ENCODE measurements at regions not wholly inside any gene's neighbourhood (a gene's known extent, or its start where the extent isn't known, plus 50 kb on each side); places are given as distances from the start of the nearest gene placed in this dataset.
A peak's percentile ranks its signal among the peaks of the same experiment; 100 is the strongest.
"Not testable (repeated sequence)": the region's sequence is repeated elsewhere in the genome, so short reads cannot be mapped to it uniquely, and the experiment has no call there.

DNA sequence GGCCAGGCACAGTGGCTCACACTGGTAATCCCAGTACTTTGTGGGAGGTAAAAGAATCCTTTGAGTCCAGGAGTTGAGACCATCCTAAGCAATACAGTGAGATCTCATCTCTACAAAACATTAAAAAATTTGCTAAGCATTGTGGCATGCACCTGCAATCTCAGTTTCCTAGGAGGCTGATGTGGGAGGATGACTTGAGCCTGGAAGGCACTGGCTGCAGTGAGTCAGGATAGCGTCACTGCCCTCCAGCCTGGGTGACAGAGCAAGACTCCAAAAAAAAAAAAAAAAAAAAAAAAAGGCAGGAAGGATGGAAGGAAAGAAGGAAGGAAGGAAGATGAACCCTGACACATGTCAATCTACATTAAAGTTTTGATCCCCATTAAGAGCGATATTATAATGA lies 1452.2 kb upstream of the ACO1 start:
- WGBS, 2 donors = 56 to 59% methylated on average over 2 of the region's 2 CpGs
- TF ChIP-seq POLR2A (IDR thresholded peaks at IDR 0.05) = no peak
- TF ChIP-seq, protein P1, sequence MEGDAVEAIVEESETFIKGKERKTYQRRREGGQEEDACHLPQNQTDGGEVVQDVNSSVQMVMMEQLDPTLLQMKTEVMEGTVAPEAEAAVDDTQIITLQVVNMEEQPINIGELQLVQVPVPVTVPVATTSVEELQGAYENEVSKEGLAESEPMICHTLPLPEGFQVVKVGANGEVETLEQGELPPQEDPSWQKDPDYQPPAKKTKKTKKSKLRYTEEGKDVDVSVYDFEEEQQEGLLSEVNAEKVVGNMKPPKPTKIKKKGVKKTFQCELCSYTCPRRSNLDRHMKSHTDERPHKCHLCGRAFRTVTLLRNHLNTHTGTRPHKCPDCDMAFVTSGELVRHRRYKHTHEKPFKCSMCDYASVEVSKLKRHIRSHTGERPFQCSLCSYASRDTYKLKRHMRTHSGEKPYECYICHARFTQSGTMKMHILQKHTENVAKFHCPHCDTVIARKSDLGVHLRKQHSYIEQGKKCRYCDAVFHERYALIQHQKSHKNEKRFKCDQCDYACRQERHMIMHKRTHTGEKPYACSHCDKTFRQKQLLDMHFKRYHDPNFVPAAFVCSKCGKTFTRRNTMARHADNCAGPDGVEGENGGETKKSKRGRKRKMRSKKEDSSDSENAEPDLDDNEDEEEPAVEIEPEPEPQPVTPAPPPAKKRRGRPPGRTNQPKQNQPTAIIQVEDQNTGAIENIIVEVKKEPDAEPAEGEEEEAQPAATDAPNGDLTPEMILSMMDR (IDR thresholded peaks at IDR 0.05) = no peak
- Histone ChIP-seq H3K4me1 (no peaks in the 10 kb centered on the region), H3K27me3 (no peaks in the 10 kb centered on the region), H3K9me3 (no peaks in the 10 kb centered on the region), H3K4me3 (no peak overlapping the region), H3K36me3 (ENCODE audit: low read depth, missing control alignments) (no peaks in the 10 kb centered on the region), H3K27ac (no peak overlapping the region)
- no peak for DNase-seq
- intact Hi-C loops (cut with DNase I; ENCODE audit: low total_unique reads) = no loop called here

DNA sequence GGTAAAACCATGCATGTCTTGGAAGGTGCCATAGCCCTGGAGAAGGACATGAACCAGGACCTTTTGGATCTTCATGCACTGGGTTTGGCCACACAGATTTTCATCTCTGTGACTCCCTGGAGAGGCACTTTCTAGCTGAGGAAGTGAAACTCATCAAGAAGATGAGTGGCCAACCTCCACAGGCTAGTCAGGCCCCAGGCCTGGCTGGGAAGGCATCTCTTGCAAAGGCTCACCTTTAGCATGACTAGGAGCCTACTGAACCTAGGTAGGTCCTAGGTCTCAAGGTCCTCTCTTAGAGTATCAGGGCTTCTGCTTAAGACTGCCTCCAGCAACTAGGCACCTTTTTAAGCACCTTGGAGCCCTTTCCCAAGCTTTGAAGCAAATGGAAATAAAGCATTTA lies 1448.7 kb upstream of the ACO1 start:
- H3K4me3 ChIP-seq = no peak overlapping the region
- H3K27me3 ChIP-seq = no peaks in the 10 kb centered on the region
- no peaks in the 10 kb centered on the region for H3K36me3 ChIP-seq (ENCODE audit: low read depth, missing control alignments)
- TF ChIP-seq POLR2A (IDR thresholded peaks at IDR 0.05) = no peak
- TF ChIP-seq, protein P1 (IDR thresholded peaks at IDR 0.05) = no peak
- no peaks in the 10 kb centered on the region for H3K4me1 ChIP-seq
- intact Hi-C loops (cut with DNase I; ENCODE audit: low total_unique reads) = no loop called here
- no peak for DNase-seq
- H3K9me3 ChIP-seq = no peaks in the 10 kb centered on the region
- H3K27ac ChIP-seq = no peak overlapping the region

DNA sequence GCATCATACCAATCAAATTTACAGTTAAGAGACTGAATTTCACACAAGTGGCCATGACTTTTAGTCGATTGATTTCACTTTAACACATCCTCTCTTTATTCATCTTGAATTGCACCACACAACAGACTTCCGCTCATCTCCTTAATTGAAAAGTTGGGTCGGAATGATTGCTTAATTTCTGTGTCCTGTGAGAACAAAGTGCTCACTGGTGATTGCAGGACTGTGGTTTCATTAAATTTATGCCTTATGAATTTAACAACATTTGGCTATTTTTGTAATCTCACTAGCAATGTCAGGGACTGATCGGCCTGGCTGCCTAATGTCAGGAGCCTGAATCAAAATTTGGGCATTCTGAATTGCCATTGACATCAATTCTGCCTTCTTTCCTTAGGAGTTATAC lies 1447.3 kb upstream of the ACO1 start:
- no peak overlapping the region for H3K27ac ChIP-seq
- DNase-seq = no peak
- no peak overlapping the region for H3K4me3 ChIP-seq
- H3K9me3 ChIP-seq = no peaks in the 10 kb centered on the region
- H3K4me1 ChIP-seq = no peaks in the 10 kb centered on the region
- intact Hi-C loops (cut with DNase I; ENCODE audit: low total_unique reads) = no loop called here
- WGBS, 2 donors = 85 to 88% methylated on average over 4 of the region's 4 CpGs
- TF ChIP-seq, protein P1 (IDR thresholded peaks at IDR 0.05) = no peak
- TF ChIP-seq POLR2A (IDR thresholded peaks at IDR 0.05) = no peak
- H3K27me3 ChIP-seq = no peaks in the 10 kb centered on the region
- H3K36me3 ChIP-seq (ENCODE audit: low read depth, missing control alignments) = no peaks in the 10 kb centered on the region

DNA sequence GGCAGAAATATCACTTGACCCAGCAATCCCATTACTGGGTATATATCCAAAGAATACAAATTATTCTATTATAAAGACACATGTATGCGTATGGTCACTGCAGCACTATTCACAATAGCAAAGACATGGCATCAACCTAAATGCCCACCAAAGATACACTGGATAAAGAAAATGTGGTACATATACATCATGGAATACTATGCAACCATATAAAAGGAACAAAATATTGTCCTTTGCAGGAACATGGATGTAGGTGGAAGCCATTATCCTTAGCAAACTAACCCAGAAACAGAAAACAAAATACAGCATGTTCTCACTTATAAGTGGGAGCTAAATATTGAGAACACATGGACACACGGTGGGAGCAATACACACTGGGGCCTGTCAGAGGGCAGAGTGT lies 1441.6 kb upstream of the ACO1 start:
- DNase-seq; H3K27ac ChIP-seq; H3K36me3 ChIP-seq (ENCODE audit: low read depth, missing control alignments); intact Hi-C loops (cut with DNase I; ENCODE audit: low total_unique reads); H3K27me3 ChIP-seq; H3K9me3 ChIP-seq; H3K4me1 ChIP-seq; H3K4me3 ChIP-seq: not testable (repeated sequence)
- 78 to 85% methylated on average over 2 of the region's 2 CpGs for WGBS, 2 donors

DNA sequence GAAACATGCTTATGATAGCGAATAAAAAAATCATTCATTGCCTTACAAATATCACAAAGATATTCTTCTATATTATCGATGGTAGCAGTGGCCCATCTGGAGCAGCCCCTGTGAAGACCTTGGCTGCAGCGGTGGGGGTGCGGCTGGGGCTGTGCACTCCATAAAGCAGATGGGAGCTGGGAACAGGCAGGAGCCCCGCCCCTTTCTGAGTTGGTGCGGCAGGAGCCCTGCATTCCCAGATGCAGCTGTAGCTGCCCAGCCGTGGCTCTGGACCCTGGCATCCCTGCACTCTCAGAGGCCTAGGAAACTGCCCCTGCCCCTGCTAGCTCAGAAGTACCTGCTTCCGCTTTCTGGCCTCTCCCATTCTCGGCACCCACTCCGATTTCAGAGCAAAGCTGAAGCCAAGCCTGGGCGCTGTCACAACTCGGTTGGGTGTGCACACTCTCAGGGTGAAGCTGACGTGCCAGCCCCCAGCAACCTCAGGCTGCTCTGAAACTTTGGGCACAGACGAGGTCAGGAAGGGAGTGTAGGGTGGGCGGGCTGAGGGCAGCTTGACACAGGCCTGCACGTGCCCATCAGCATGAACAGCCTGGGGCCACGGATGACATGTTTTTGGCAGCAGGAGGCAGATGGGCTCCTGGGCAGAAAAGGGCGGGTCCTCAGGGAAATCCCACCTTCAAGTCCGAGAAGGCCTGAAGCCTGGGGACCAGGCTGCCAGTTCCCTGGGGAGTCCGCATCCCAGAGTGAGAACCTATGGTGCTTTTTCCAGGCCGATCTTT lies 1440.8 kb upstream of the ACO1 start:
- H3K4me1 ChIP-seq = no peaks in the 10 kb centered on the region
- H3K27ac ChIP-seq = no peak overlapping the region
- intact Hi-C loops (cut with DNase I; ENCODE audit: low total_unique reads) = no loop called here
- peak overlapping the region in 1 of 2 donors; percentile 12 for H3K4me3 ChIP-seq
- no peak for DNase-seq
- TF ChIP-seq POLR2A (IDR thresholded peaks at IDR 0.05) = no peak
- TF ChIP-seq, protein P1 (IDR thresholded peaks at IDR 0.05) = no peak
- H3K9me3 ChIP-seq = no peaks in the 10 kb centered on the region
- no peaks in the 10 kb centered on the region for H3K36me3 ChIP-seq (ENCODE audit: low read depth, missing control alignments)
- no peaks in the 10 kb centered on the region for H3K27me3 ChIP-seq
- 63 to 70% methylated on average over 17 to 21 of the region's 21 CpGs for WGBS, 2 donors

All from testis (tissue), 2 donors.